ENCODE measurements at regions not wholly inside any gene's neighbourhood (a gene's known extent, or its start where the extent isn't known, plus 50 kb on each side); places are given as distances from the start of the nearest gene placed in this dataset.

DNA sequence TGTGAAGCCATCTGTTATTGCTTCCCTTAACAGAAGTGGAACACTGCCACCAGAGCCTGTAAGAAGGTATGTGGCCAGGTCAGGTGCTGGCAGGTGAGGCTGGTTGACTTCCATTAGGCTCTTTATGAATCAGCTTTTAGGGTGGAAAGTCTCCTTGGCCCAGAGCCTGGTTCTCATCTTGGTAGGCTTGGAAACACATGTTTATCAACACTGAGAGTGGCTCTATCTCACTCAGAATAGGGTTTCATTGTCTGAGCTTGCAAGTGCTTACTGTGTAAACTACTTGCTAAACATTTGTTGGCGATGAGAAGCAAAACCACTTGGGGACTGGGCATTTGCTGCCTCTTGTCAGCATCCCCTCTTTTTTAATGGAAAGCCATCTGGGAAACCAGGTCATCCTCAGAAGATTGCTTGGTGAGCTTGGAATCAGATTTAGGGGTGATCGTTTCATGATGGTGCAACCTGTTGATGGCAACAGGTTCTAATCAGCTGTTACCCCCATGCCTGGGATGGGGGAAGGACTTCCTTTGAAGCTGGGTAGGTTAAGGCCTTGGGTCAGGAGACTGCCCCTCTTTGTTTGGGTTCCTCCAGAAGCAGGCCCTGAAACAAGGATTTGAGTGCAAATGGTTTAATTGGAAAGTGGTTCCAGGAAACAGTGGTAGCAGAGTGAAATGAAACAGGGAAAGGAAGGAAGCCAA is 75.0 kb upstream of the AMPD3 start:
- TF ChIP-seq GATA3 (IDR thresholded peaks at IDR 0.05; ENCODE audit: low read depth, low read length) = no peak
- TF ChIP-seq GATA2 (IDR thresholded peaks at IDR 0.05; ENCODE audit: low read depth, low read length) = no peak

DNA sequence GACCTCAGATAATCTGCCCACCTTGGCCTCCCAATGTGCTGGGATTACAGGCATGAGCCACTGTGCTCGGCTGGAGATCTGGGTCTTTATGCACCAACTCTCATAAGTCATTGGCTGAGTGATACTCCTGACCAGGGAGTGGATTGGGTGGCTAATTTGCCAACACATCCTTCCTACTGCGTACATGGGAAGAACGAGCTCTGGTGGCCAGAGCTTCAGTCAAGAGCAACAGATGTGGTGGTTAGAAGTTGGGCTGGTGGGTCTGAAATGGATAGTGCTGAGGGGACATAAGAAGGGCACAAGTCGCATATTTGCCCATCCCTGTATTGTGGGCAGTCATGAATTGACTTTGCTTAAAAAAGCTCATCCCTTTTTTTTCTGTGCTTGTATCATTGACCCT is 74.1 kb upstream of the AMPD3 start:
- TF ChIP-seq GATA3 (IDR thresholded peaks at IDR 0.05; ENCODE audit: low read depth, low read length) = no peak
- no peak for TF ChIP-seq GATA2 (IDR thresholded peaks at IDR 0.05; ENCODE audit: low read depth, low read length)

- TF ChIP-seq GATA3 (IDR thresholded peaks at IDR 0.05; ENCODE audit: low read depth, low read length) (no peak), GATA2 (IDR thresholded peaks at IDR 0.05; ENCODE audit: low read depth, low read length) (no peak)
Measured at GRCh38 chr11:10381736-10382135, 73.3 kb upstream of the AMPD3 start.

- TF ChIP-seq GATA3 (IDR thresholded peaks at IDR 0.05; ENCODE audit: low read depth, low read length) (no peak), GATA2 (IDR thresholded peaks at IDR 0.05; ENCODE audit: low read depth, low read length) (no peak)
Measured at GRCh38 chr11:10382518-10382917, 72.5 kb upstream of the AMPD3 start.

DNA sequence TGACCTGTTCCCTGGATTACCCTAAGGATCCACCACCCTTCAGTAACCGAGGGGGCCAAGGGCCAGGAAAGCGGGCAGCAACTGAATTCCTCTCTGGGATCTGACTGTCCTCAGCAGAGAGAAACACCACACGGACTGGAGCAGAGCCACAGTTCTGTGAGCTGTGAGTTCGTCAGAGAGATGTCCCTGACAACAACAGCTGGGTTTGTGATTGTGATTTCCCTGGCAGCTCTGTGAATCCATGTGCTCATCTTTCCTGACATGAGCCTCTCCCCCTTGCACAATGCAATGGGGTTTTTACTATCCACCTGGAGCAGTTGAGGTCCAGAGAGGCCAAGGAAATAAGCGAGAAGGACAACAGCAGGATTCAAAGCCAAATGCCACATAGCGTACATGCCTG is 69.4 kb upstream of the AMPD3 start:
- TF ChIP-seq GATA3 (IDR thresholded peaks at IDR 0.05; ENCODE audit: low read depth, low read length) (no peak), GATA2 (IDR thresholded peaks at IDR 0.05; ENCODE audit: low read depth, low read length) (no peak)

DNA sequence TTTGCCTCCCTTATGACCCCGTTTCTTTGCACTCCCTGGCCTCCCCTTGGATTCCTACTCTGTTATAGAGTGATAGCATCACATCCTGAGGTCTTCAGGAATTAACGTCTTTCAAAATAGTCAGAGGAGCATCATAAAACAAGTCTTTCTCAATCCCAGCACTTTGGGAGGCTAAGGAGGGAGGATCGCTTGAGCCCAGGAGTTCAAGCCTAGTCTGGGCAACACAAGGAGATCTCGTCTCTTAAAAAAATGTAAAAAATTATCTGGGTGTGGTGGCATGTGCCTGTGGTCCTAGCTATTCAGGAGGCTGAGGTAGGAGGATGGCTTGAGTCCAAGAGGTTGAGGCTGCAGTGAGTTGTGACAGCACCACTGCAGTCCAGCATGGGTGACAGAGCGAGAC is 68.7 kb upstream of the AMPD3 start:
- TF ChIP-seq GATA3 (IDR thresholded peaks at IDR 0.05; ENCODE audit: low read depth, low read length) = no peak
- TF ChIP-seq GATA2 (IDR thresholded peaks at IDR 0.05; ENCODE audit: low read depth, low read length) = no peak

DNA sequence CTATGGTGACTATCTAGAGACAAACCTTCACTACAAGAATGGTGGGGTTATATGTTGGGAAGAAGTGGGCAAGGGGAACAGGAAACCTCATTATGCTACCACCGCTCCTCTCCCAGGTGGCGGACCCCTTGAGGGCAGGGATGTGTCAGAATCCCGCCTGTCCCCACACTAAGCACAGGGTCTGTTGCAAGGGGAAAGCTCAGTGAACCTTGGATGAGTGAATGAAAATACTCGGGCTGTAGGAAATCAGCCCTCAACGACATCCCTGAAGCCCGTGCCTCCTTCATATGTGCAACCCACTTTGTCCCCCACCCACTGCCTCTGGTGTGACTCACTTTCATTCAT is 68.2 kb upstream of the AMPD3 start:
- no peak for TF ChIP-seq GATA2 (IDR thresholded peaks at IDR 0.05; ENCODE audit: low read depth, low read length)
- TF ChIP-seq GATA3 (IDR thresholded peaks at IDR 0.05; ENCODE audit: low read depth, low read length) = no peak

- TF ChIP-seq GATA3 (IDR thresholded peaks at IDR 0.05; ENCODE audit: low read depth, low read length) = no peak
Measured at GRCh38 chr11:10387206-10388083, 67.6 kb upstream of the AMPD3 start.

DNA sequence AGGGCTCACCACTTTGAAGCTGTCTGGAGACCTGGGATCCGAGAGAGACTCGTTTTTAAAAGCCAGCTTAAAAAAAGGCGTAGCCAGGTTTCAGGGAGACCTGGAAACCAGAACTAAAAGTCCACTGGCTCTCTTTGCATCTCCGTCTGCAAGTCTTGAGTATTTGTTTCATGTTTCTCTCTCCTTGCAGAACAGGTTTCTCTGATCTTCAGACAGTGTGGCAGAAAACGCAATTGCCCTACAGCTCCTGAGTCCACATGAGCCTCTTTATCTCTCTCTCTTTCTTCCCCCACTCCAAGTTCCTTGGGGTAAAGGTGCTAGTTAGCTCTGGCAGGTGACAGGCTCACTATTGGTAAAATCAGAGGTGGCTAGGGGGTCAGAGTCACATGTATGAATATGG is 67.0 kb upstream of the AMPD3 start:
- no peak for TF ChIP-seq GATA2 (IDR thresholded peaks at IDR 0.05; ENCODE audit: low read depth, low read length)
- TF ChIP-seq GATA3 (IDR thresholded peaks at IDR 0.05; ENCODE audit: low read depth, low read length) = no peak

DNA sequence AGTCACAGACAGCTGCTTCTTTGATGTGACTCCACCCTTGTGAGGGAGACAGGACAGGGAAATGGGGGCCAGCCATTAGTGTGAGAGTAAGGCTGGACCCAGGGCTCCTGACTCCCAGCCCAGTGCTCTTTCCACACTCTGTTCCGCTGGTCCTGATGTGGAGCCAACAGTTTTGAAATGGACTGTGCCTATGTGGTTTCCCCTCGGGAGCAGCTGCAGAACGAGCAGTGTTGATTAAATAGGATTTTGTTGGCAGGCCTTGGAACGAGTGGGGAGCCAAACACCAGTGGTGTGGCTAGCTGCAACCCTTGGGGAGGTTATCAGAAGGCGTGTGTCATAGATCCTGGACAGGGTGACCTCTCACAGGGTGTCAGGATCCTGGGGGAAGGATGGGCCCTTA is 66.5 kb upstream of the AMPD3 start:
- TF ChIP-seq GATA3 (IDR thresholded peaks at IDR 0.05; ENCODE audit: low read depth, low read length) (no peak), GATA2 (IDR thresholded peaks at IDR 0.05; ENCODE audit: low read depth, low read length) (no peak)

DNA sequence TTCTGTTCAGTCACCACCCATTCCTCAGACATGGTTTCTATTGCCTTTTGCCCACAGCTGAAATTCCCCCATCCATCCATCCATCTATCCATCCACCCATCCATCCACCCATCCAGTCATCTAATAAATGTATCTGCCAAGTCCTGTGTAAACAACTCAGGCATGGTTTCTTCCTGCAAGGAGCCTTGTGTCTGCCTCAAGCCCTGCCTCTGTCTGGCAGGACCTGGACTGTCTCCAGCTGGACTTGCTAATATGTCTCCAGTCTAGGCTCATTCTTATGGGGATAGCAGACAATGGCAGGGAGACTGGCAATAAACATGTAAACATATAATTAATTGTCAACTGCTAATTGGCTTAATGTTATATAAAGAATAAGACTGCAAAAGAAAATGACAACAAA is 64.7 kb upstream of the AMPD3 start:
- no peak for TF ChIP-seq GATA3 (IDR thresholded peaks at IDR 0.05; ENCODE audit: low read depth, low read length)
- TF ChIP-seq GATA2 (IDR thresholded peaks at IDR 0.05; ENCODE audit: low read depth, low read length) = no peak

DNA sequence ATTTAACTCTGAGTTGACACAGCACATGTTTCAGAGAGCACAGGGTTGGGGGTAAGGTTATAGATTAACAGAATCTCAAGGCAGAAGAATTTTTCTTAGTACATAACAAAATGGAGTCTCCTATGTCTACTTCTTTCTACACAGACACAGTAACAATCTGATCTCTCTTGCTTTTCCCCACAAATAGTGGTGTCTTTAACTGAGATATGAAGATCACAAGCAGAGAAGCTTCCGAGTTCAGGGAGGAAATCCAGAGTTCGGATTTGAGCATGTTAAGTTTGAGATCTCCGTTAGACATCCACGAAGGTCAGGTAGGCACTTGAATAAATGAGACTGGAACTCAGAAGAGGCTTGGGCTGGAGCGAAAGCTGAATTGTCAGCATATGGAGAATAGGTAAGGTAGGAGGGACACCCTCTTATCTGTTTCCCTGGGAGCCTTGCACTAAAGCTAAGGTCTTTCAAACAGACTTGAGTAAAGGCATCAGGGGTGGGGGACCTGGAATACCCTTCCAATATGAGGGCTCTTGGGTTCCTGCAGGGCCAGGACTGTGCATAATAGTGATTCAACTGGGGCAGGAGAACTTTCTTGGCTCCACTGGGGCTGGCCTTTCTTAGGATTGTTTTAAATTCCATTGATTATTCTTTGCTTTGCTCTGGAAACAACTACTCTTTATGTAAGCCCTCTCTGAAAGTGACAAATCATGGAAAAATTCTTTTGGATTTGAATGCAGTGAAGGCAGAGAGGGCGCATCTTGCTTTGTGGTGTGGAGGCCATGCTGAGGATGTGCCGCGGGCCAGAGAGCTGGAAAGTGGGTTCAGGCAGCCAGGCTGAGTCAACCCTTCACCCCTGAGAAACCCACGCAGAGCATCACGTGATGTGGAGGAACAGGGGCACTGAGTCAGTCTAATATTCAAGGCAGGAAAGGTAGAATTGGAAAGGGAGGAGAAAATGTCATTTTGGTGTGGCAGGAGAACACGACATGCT is 62.7 kb upstream of the AMPD3 start:
- TF ChIP-seq GATA3 (IDR thresholded peaks at IDR 0.05; ENCODE audit: low read depth, low read length) (no peak), GATA2 (IDR thresholded peaks at IDR 0.05; ENCODE audit: low read depth, low read length) (no peak)

- TF ChIP-seq GATA3 (IDR thresholded peaks at IDR 0.05; ENCODE audit: low read depth, low read length) (peak; percentile 89), GATA2 (IDR thresholded peaks at IDR 0.05; ENCODE audit: low read depth, low read length) (peak; percentile 84)
Measured at GRCh38 chr11:10394229-10395101, 60.6 kb upstream of the AMPD3 start.

Data from SH-SY5Y (cell line).